Epithelial cell of proximal tubule (primary cell): ENCODE measurements at regions not wholly inside any gene's neighbourhood (a gene's known extent, or its start where the extent isn't known, plus 50 kb on each side); places are given as distances from the start of the nearest gene placed in this dataset.

Source experiments
- DNase-seq: peaks from one replicate; pipeline ENCODE4 v3.0.0-alpha.2; 2011; ENCODE audit warnings: low read depth
- H3K4me3 ChIP-seq: 2 replicates; pipeline ENCODE4 v1.5.1; 2011; ENCODE audit warnings: low read depth, mild to moderate bottlenecking, low read length
- TF ChIP-seq, protein P1 (sequence below): conservative IDR thresholded peaks from 2 replicates; pipeline ENCODE4 v1.5.1; 2012; ENCODE audit warnings: low read depth, mild to moderate bottlenecking, low read length

DNA sequence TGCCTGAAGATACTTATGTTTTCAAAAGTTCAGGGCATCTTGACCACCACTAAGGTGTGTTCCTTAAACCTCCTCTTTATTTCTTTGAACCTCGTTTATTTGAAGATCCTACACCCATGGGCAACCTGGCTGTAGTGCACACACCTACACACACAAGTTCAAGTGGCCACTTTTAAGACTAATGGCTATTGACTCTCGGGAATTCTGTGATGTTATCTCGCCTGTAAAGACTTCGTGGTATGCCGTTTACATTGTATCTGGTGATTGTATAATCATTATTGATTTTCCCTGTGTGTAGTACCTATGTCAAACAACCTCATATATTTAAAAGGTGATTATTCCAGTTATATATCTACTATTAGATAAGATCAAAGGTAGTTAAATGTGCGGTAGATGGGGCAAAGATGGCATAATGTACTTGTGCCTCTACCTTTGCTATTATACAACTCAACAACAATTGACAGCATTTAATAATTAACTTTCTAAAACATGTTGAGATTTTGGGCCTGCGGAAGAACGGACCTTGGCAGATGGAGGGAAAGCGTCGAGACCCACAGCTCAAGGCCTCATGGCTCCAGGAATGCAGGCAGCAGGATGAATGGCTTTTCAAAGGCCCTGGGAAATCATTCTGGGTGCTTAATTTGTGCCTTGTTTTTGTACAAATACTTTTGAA, 51.4 kb upstream of the IRX2 start:
- DNase-seq, result no peak
- no peak overlapping the region for H3K4me3 ChIP-seq
- TF ChIP-seq, protein P1, sequence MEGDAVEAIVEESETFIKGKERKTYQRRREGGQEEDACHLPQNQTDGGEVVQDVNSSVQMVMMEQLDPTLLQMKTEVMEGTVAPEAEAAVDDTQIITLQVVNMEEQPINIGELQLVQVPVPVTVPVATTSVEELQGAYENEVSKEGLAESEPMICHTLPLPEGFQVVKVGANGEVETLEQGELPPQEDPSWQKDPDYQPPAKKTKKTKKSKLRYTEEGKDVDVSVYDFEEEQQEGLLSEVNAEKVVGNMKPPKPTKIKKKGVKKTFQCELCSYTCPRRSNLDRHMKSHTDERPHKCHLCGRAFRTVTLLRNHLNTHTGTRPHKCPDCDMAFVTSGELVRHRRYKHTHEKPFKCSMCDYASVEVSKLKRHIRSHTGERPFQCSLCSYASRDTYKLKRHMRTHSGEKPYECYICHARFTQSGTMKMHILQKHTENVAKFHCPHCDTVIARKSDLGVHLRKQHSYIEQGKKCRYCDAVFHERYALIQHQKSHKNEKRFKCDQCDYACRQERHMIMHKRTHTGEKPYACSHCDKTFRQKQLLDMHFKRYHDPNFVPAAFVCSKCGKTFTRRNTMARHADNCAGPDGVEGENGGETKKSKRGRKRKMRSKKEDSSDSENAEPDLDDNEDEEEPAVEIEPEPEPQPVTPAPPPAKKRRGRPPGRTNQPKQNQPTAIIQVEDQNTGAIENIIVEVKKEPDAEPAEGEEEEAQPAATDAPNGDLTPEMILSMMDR, result no peak

- TF ChIP-seq, protein P1, result no peak
- no peak overlapping the region for H3K4me3 ChIP-seq
- DNase-seq, result no peak
Measured at GRCh38 chr5:2801577-2802525, 50.4 kb upstream of the IRX2 start.
